ENCODE measurements at regions not wholly inside any gene's neighbourhood (a gene's known extent, or its start where the extent isn't known, plus 50 kb on each side); places are given as distances from the start of the nearest gene placed in this dataset.

DNA sequence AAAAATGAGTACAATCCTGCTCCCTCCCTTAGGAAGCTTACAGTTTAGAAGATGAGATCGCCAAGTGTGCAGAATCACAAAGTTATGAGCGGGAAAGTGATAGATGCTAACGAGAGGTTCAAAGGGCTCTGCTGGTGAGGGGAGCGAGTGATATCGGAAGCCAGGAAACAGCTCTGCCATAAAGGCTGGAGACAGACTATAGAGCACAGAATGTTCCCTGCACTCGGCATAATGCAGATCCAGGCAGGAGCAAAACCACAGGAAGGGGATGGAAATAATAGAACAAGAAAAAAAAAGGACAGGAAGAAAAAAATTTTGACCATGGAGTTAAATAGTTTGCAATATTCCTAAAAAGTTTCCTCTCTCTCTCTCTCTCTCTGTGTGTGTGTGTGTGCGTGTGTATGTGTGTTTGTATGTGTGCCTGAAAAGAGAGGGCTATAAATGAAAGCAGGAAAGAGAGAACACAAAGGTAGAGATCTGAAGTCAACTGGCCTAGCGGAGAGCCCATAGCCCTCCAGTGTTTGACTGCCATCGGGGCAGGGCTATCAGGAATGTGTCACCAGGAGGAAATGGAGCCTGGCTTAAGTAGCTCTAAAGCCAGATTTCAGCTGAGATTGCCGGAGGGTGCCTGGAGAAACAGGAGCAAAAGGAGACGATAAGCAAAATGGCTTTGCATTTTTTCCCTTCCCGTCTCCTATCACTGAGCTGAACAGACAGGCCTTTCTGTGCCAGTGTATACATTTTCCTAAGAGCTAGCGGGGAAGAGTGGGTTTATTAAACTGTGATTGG lies 175.8 kb upstream of the LYZL1 start (continued):
- TF ChIP-seq, protein P1, sequence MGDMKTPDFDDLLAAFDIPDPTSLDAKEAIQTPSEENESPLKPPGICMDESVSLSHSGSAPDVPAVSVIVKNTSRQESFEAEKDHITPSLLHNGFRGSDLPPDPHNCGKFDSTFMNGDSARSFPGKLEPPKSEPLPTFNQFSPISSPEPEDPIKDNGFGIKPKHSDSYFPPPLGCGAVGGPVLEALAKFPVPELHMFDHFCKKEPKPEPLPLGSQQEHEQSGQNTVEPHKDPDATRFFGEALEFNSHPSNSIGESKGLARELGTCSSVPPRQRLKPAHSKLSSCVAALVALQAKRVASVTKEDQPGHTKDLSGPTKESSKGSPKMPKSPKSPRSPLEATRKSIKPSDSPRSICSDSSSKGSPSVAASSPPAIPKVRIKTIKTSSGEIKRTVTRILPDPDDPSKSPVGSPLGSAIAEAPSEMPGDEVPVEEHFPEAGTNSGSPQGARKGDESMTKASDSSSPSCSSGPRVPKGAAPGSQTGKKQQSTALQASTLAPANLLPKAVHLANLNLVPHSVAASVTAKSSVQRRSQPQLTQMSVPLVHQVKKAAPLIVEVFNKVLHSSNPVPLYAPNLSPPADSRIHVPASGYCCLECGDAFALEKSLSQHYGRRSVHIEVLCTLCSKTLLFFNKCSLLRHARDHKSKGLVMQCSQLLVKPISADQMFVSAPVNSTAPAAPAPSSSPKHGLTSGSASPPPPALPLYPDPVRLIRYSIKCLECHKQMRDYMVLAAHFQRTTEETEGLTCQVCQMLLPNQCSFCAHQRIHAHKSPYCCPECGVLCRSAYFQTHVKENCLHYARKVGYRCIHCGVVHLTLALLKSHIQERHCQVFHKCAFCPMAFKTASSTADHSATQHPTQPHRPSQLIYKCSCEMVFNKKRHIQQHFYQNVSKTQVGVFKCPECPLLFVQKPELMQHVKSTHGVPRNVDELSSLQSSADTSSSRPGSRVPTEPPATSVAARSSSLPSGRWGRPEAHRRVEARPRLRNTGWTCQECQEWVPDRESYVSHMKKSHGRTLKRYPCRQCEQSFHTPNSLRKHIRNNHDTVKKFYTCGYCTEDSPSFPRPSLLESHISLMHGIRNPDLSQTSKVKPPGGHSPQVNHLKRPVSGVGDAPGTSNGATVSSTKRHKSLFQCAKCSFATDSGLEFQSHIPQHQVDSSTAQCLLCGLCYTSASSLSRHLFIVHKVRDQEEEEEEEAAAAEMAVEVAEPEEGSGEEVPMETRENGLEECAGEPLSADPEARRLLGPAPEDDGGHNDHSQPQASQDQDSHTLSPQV (IDR thresholded peaks at IDR 0.05): no peak
- no peak for TF ChIP-seq ESRRA (IDR thresholded peaks at IDR 0.05; ENCODE audit: low read length)
- TF ChIP-seq NBN (IDR thresholded peaks at IDR 0.05): no peak
- TF ChIP-seq, protein P2, sequence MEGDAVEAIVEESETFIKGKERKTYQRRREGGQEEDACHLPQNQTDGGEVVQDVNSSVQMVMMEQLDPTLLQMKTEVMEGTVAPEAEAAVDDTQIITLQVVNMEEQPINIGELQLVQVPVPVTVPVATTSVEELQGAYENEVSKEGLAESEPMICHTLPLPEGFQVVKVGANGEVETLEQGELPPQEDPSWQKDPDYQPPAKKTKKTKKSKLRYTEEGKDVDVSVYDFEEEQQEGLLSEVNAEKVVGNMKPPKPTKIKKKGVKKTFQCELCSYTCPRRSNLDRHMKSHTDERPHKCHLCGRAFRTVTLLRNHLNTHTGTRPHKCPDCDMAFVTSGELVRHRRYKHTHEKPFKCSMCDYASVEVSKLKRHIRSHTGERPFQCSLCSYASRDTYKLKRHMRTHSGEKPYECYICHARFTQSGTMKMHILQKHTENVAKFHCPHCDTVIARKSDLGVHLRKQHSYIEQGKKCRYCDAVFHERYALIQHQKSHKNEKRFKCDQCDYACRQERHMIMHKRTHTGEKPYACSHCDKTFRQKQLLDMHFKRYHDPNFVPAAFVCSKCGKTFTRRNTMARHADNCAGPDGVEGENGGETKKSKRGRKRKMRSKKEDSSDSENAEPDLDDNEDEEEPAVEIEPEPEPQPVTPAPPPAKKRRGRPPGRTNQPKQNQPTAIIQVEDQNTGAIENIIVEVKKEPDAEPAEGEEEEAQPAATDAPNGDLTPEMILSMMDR (IDR thresholded peaks at IDR 0.05 in 2 of 3, conservative IDR thresholded peaks at IDR 0.05 in 1 of 3; ENCODE audit: control insufficient read depth in 2 of 3, extremely low read depth in 1 of 3, insufficient read depth in 1 of 3, low read depth in 3 of 3, low read length in 3 of 3): no peak
- TF ChIP-seq TCF3 (IDR thresholded peaks at IDR 0.05; ENCODE audit: borderline replicate concordance, insufficient read depth, low read depth, low read length): no peak
- no peak for TF ChIP-seq ZSCAN29 (IDR thresholded peaks at IDR 0.05)

DNA sequence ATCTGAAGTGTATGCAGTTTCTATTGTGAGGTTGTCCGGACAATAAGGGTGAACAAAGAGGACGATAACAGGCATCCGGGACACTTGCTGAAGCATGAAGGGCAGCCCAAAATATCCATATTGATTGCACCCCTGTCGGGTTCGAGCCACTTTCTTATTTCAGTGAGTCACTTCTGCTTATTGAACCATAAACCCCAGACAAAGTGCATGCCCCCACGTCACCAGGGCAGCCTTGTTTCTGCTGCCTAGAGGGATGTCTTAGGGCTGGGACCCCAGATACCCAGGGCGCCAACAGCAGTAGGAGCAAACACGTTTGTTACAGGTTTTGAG lies 175.3 kb upstream of the LYZL1 start:
- ChIA-PET CTCF (no interaction called here), POLR2A (no interaction called here), RAD21 (ENCODE audit: unreplicated experiment) (no interaction called here), SMC1A (ENCODE audit: uncharacterized antibody, unreplicated experiment) (no interaction called here)
- TF ChIP-seq SP1 (IDR thresholded peaks at IDR 0.05; ENCODE audit: low read depth, low read length) (no peak), MYB (IDR thresholded peaks at IDR 0.05; ENCODE audit: borderline replicate concordance, low read depth, low read length) (no peak), PML (IDR thresholded peaks at IDR 0.05; ENCODE audit: low read length) (no peak), PKNOX1 (IDR thresholded peaks at IDR 0.05) (no peak)
- no peak overlapping the region for H3K4me2 ChIP-seq (ENCODE audit: control insufficient read depth, insufficient read depth)
- intact Hi-C loops (cut with micrococcal nuclease; ENCODE audit: unreplicated experiment) (no loop called here), in situ Hi-C loops (cut with MboI) (loop anchor here (25.0 kb wide), 1 partner anchor 101 kb away; no protein-coding TSS in a partner anchor)
- no peaks in the 10 kb centered on the region for H3K27me3 ChIP-seq (replicated peaks in 1 of 2; ENCODE audit: control insufficient read depth in 2 of 2, insufficient read depth in 2 of 2, low read length in 1 of 2)
- no peaks in the 10 kb centered on the region; the same call in 2 of the 3 replicates for H3K9me3 ChIP-seq (replicated peaks; ENCODE audit: control insufficient read depth, insufficient read depth, low read length)
- no peak overlapping the region for H3K27ac ChIP-seq (ENCODE audit: control insufficient read depth, insufficient read depth)
- no peak overlapping the region for H3K9ac ChIP-seq (ENCODE audit: control insufficient read depth, insufficient read depth, low read length)
- no peaks in the 10 kb centered on the region for H3K79me2 ChIP-seq (ENCODE audit: control insufficient read depth, insufficient read depth, low read length)
- DNase-seq (ENCODE audit: low read depth, low spot score): no peak
- 0% methylated on average over 8 of the region's 8 CpGs for WGBS (ENCODE audit: insufficient coverage, insufficient replicate concordance, low lambda C conversion rate, missing lambda C conversion rate)
- no peak for FAIRE-seq
- no TSS peak for BruUV-seq (replicated peaks)
- H4K20me1 ChIP-seq (ENCODE audit: control insufficient read depth, insufficient read depth): no peaks in the 10 kb centered on the region
- no peak for ATAC-seq
- H2AFZ ChIP-seq (ENCODE audit: control insufficient read depth, low read depth, low read length): no peak overlapping the region
- no peak overlapping the region for H3K4me3 ChIP-seq
- H3K36me3 ChIP-seq (ENCODE audit: control insufficient read depth in 2 of 2, insufficient read depth in 2 of 2, low read length in 1 of 2): no peaks in the 10 kb centered on the region
- H3K4me1 ChIP-seq (ENCODE audit: control insufficient read depth, insufficient read depth, low read length): no peaks in the 10 kb centered on the region

Data from GM12878 (cell line).